Ovary (tissue), 7 donors: ENCODE measurements at regions not wholly inside any gene's neighbourhood (a gene's known extent, or its start where the extent isn't known, plus 50 kb on each side); places are given as distances from the start of the nearest gene placed in this dataset.

ENCODE experiments used
- DNase-seq, 5 donors: peaks; one replicate each; pipeline ENCODE4 v3.0.0-alpha.2; 2019 to 2020
- H3K27ac ChIP-seq, 2 donors: fragments of 200-600 bp; one replicate each; pipeline versions ENCODE4 v1.5.1 to v1.8.0; 2019 to 2022
- H3K27me3 ChIP-seq: fragments of 200-600 bp; one replicate; pipeline ENCODE4 v1.8.0; 2022
- H3K36me3 ChIP-seq: fragments of 200-600 bp; sonication (generic); one replicate; pipeline ENCODE4 v1.5.1; 2019
- H3K4me1 ChIP-seq: one replicate; pipeline ENCODE4 v1.8.1; 2013; ENCODE audit warnings: mild to moderate bottlenecking, moderate library complexity; ENCODE audit not compliant: insufficient read depth
- H3K4me3 ChIP-seq: fragments of 200-600 bp; sonication (generic); one replicate; pipeline ENCODE4 v1.5.1; 2017
- H3K9me3 ChIP-seq, 2 donors: fragments of 200-600 bp in 1 of 2; sonication (generic) in 1 of 2; one replicate each; pipeline versions ENCODE4 v1.5.1 to v1.8.1; 2013 to 2019; ENCODE audit warnings: mild to moderate bottlenecking in 1 of 2, moderate library complexity in 1 of 2
- EP300 ChIP-seq: sonication (generic); formaldehyde crosslinking; IDR thresholded peaks from one replicate; pipeline ENCODE4 v1.6.1; 2017; ENCODE audit warnings: antibody characterized with exemption
- POLR2A ChIP-seq: fragments of 450-650 bp; IDR thresholded peaks from one replicate; pipeline ENCODE4 v1.6.1; 2017; ENCODE audit warnings: antibody characterized with exemption, mild to moderate bottlenecking, moderate library complexity
- WGBS, 3 donors: extraction: QIAGEN DNeasy Blood & Tissue Kit in 1 of 3; methylation state at CpG; one replicate each; pipeline versions ENCODE4 v1.1.5 to v1.1.7; 2013 to 2017; 5-methylcytosine and 5-hydroxymethylcytosine counted together
- intact Hi-C, 4 donors: fragments of 100-400 bp; cut with DNase I; formaldehyde crosslinking; loops; one replicate each; pipeline versions ENCODE4 v1.11.0 to v1.15.1; 2022 to 2023
- TF ChIP-seq, protein P1 (sequence below), 3 donors: fragments of 450-650 bp in 2 of 3; fragments of 200-600 bp in 1 of 3; IDR thresholded peaks; one replicate each; pipeline versions ENCODE4 v1.5.1 to v1.8.0; 2016 to 2022; ENCODE audit warnings: antibody characterized with exemption in 3 of 3, mild to moderate bottlenecking in 1 of 3
- donor health status: DM: no; HTN: no; CAD: no; lungs with moderate emphysema.
- donor health status: DM: no; HTN: no; CAD: no.
- donor health status: Bipolar disorder and iron deficiency.
- donor health status: DM: no; HTN: no; CAD: no.
- donor health status: DM: yes; HTN: yes; CAD: no.

- no peak for DNase-seq
- no peaks in the 10 kb centered on the region for H3K9me3 ChIP-seq
- H3K4me1 ChIP-seq: no peaks in the 10 kb centered on the region
- intact Hi-C loops: loop anchor here in 2 of 4 donors (10.0 kb wide), 1 partner anchor 275 kb away; no protein-coding TSS in a partner anchor
- no peaks in the 10 kb centered on the region for H3K27me3 ChIP-seq
- no peaks in the 10 kb centered on the region for H3K36me3 ChIP-seq
- TF ChIP-seq EP300: no peak
- WGBS, 3 donors: 94 to 98% (median 95%) methylated on average over 1 of the region's 1 CpG
- H3K4me3 ChIP-seq: no peak overlapping the region
- no peak overlapping the region for H3K27ac ChIP-seq
Measured at GRCh38 chr12:71010143-71010479, 89.6 kb upstream of the PTPRR start.

DNA sequence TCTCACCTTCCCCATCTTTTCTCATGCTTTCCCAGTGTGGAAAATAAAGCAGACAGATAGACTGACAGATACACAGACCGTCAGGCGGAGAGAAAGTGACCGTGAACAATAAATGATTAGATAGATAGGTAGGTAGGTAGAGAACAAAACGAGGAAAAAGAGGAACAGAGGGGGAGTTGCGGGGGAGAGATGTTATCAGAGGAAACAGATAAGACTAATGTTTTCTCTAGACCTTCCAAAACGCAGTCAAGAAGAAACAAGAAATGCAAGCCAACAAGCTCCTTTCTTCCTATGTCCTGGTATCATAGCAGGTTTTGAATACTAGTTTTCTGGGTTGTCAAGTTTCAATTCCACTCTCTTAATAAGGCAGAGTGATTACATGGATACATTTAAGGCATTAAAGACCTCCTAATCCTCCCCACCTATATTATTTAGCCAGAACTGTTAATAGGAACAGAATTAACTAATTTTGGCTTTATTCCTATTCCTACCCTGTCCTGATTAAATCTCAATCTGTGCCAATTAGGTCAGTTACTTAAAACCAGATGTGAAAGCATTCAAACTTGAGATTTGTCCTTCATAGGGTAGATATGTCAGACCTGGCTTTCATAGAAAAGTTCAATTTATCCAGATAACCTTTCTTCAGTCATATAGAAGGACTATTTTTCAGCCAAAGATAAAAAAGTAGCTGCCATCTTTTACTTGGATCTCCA, 89.0 kb upstream of the PTPRR start:
- TF ChIP-seq EP300 (no peak), POLR2A (no peak)
- TF ChIP-seq, protein P1, sequence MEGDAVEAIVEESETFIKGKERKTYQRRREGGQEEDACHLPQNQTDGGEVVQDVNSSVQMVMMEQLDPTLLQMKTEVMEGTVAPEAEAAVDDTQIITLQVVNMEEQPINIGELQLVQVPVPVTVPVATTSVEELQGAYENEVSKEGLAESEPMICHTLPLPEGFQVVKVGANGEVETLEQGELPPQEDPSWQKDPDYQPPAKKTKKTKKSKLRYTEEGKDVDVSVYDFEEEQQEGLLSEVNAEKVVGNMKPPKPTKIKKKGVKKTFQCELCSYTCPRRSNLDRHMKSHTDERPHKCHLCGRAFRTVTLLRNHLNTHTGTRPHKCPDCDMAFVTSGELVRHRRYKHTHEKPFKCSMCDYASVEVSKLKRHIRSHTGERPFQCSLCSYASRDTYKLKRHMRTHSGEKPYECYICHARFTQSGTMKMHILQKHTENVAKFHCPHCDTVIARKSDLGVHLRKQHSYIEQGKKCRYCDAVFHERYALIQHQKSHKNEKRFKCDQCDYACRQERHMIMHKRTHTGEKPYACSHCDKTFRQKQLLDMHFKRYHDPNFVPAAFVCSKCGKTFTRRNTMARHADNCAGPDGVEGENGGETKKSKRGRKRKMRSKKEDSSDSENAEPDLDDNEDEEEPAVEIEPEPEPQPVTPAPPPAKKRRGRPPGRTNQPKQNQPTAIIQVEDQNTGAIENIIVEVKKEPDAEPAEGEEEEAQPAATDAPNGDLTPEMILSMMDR (IDR thresholded peaks at IDR 0.05): no peak
- no peak overlapping the region for H3K27ac ChIP-seq
- no peaks in the 10 kb centered on the region for H3K27me3 ChIP-seq
- WGBS, 3 donors: 74 to 79% (median 77%) methylated on average over 6 of the region's 6 CpGs
- H3K4me1 ChIP-seq: no peaks in the 10 kb centered on the region
- H3K36me3 ChIP-seq: no peaks in the 10 kb centered on the region
- no peak overlapping the region for H3K4me3 ChIP-seq
- H3K9me3 ChIP-seq: no peaks in the 10 kb centered on the region
- intact Hi-C loops: loop anchor here in 2 of 4 donors (10.0 kb wide), 1 partner anchor 275 kb away; no protein-coding TSS in a partner anchor
- DNase-seq: no peak

DNA sequence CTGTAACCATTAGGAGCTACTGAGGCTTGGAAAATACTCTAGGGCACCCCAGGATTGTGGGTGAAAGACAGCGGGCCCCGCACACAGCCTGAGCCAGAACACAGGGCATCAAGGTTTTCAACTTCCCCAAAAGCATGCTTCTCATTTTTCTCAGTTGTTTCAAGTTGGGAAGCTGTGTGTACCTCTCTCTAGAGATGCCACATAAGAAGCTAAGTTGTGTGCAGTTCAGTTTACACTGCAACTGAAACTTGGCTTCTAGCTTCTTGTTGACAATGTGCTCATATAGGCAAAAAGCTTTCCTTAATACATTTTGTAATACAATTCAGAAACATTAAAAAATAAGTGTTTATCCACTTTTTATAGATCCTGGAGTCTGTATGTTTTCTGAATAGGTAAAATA, 88.1 kb upstream of the PTPRR start:
- no peak overlapping the region for H3K27ac ChIP-seq
- 90 to 92% (median 91%) methylated on average over 2 of the region's 2 CpGs for WGBS, 3 donors
- intact Hi-C loops: no loop called here
- TF ChIP-seq EP300 (no peak), POLR2A (no peak)
- TF ChIP-seq, protein P1 (IDR thresholded peaks at IDR 0.05): no peak
- H3K27me3 ChIP-seq: no peaks in the 10 kb centered on the region
- no peak overlapping the region for H3K4me3 ChIP-seq
- H3K9me3 ChIP-seq: no peaks in the 10 kb centered on the region
- no peaks in the 10 kb centered on the region for H3K4me1 ChIP-seq
- DNase-seq: no peak
- no peaks in the 10 kb centered on the region for H3K36me3 ChIP-seq

DNA sequence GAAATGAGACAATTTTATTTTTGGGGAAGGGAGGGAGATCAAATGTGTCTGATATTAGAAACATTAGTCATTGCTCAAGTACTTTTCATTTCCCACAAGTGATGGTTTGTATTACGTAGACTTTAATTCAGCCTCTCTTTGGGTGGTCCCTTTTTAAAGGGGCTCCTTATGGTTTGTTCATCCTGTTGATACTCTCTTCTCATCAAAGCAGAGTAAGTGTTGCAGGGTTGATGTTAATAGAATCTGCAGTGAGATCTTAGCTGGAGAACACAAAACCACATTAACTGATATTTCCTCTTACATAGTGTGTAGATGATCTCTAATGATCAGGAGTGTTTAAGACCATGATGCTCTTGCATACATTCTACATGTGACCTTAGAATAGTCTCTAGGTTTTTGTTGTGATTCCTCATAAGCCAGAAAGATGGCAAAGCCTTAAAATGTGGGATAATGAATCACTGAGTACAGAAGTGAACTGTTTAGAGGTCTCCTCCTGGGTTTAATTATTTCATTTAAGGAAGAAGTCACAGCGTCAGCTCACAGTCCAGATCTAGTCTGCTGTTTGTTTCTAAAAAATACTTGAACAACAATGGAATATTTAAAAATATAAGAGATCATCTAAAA, 87.4 kb upstream of the PTPRR start:
- intact Hi-C loops: no loop called here
- 53 to 66% (median 61%) methylated on average over 2 of the region's 2 CpGs for WGBS, 3 donors

More for the DNA sequence above, 87.4 kb upstream of the PTPRR start:
- Histone ChIP-seq H3K9me3 (no peaks in the 10 kb centered on the region), H3K4me3 (no peak overlapping the region), H3K4me1 (no peaks in the 10 kb centered on the region), H3K27me3 (no peaks in the 10 kb centered on the region), H3K36me3 (no peaks in the 10 kb centered on the region), H3K27ac (no peak overlapping the region)
- TF ChIP-seq EP300: no peak
- TF ChIP-seq POLR2A: no peak
- TF ChIP-seq, protein P1 (IDR thresholded peaks at IDR 0.05): no peak
- no peak for DNase-seq
